ENCODE measurements at regions not wholly inside any gene's neighbourhood (a gene's known extent, or its start where the extent isn't known, plus 50 kb on each side); places are given as distances from the start of the nearest gene placed in this dataset.
"Not testable (repeated sequence)": the region's sequence is repeated elsewhere in the genome, so short reads cannot be mapped to it uniquely, and the experiment has no call there.

- H3K27ac Mint-ChIP-seq (ENCODE audit: unreplicated experiment), result no peak overlapping the region
- TF ChIP-seq CTCF (IDR thresholded peaks at IDR 0.05; ENCODE audit: unreplicated experiment), result no peak
- no peaks in the 10 kb centered on the region for H3K9me3 Mint-ChIP-seq (ENCODE audit: unreplicated experiment)
- peaks cover 4% of the 10 kb centered on the region for H3K27me3 Mint-ChIP-seq (ENCODE audit: unreplicated experiment)
- H3K36me3 Mint-ChIP-seq (ENCODE audit: low read depth, unreplicated experiment), result no peaks in the 10 kb centered on the region
- H3K4me3 Mint-ChIP-seq (ENCODE audit: unreplicated experiment), result no peak overlapping the region
- peaks cover 6% of the 10 kb centered on the region for H3K4me1 Mint-ChIP-seq (ENCODE audit: unreplicated experiment)
- DNase-seq (ENCODE audit: low spot score), result no peak
These were observed 356.4 kb downstream of the BCL11B start for GRCh38 chr14:98915625-98916024.

- H3K27ac Mint-ChIP-seq (ENCODE audit: unreplicated experiment), result no peak overlapping the region
- H3K4me1 Mint-ChIP-seq (ENCODE audit: unreplicated experiment), result peaks cover 6% of the 10 kb centered on the region
- no peak overlapping the region for H3K4me3 Mint-ChIP-seq (ENCODE audit: unreplicated experiment)
- peaks cover 4% of the 10 kb centered on the region for H3K27me3 Mint-ChIP-seq (ENCODE audit: unreplicated experiment)
- TF ChIP-seq CTCF (IDR thresholded peaks at IDR 0.05; ENCODE audit: unreplicated experiment), result no peak
- DNase-seq (ENCODE audit: low spot score), result no peak
- H3K9me3 Mint-ChIP-seq (ENCODE audit: unreplicated experiment), result no peaks in the 10 kb centered on the region
- H3K36me3 Mint-ChIP-seq (ENCODE audit: low read depth, unreplicated experiment), result no peaks in the 10 kb centered on the region
These were observed 356.0 kb downstream of the BCL11B start for GRCh38 chr14:98916036-98916435.

GRCh38 chr14:98916476-98916875 lies 355.5 kb downstream of the BCL11B start:
- Mint-ChIP-seq H3K9me3 (ENCODE audit: unreplicated experiment) (no peaks in the 10 kb centered on the region), H3K4me3 (ENCODE audit: unreplicated experiment) (no peak overlapping the region), H3K36me3 (ENCODE audit: low read depth, unreplicated experiment) (no peaks in the 10 kb centered on the region), H3K27me3 (ENCODE audit: unreplicated experiment) (peaks cover 4% of the 10 kb centered on the region), H3K27ac (ENCODE audit: unreplicated experiment) (no peak overlapping the region), H3K4me1 (ENCODE audit: unreplicated experiment) (peaks cover 6% of the 10 kb centered on the region)
- no peak for DNase-seq (ENCODE audit: low spot score)
- no peak for TF ChIP-seq CTCF (IDR thresholded peaks at IDR 0.05; ENCODE audit: unreplicated experiment)

GRCh38 chr14:98919434-98919833 lies 352.6 kb downstream of the BCL11B start:
- no peak for DNase-seq (ENCODE audit: low spot score)
- no peak for TF ChIP-seq CTCF (IDR thresholded peaks at IDR 0.05; ENCODE audit: unreplicated experiment)
- Mint-ChIP-seq H3K27me3 (ENCODE audit: unreplicated experiment) (peaks cover 4% of the 10 kb centered on the region), H3K4me1 (ENCODE audit: unreplicated experiment) (no peaks in the 10 kb centered on the region), H3K9me3 (ENCODE audit: unreplicated experiment) (no peaks in the 10 kb centered on the region), H3K4me3 (ENCODE audit: unreplicated experiment) (no peak overlapping the region), H3K36me3 (ENCODE audit: low read depth, unreplicated experiment) (no peaks in the 10 kb centered on the region), H3K27ac (ENCODE audit: unreplicated experiment) (no peak overlapping the region)

GRCh38 chr14:98921306-98921705 lies 350.7 kb downstream of the BCL11B start:
- not testable (repeated sequence) for H3K9me3 Mint-ChIP-seq (ENCODE audit: unreplicated experiment); H3K36me3 Mint-ChIP-seq (ENCODE audit: low read depth, unreplicated experiment); DNase-seq (ENCODE audit: low spot score); H3K4me3 Mint-ChIP-seq (ENCODE audit: unreplicated experiment); H3K4me1 Mint-ChIP-seq (ENCODE audit: unreplicated experiment); H3K27me3 Mint-ChIP-seq (ENCODE audit: unreplicated experiment); H3K27ac Mint-ChIP-seq (ENCODE audit: unreplicated experiment)

GRCh38 chr14:98923596-98923995 lies 348.4 kb downstream of the BCL11B start:
- Mint-ChIP-seq H3K4me3 (ENCODE audit: unreplicated experiment) (no peak overlapping the region), H3K27me3 (ENCODE audit: unreplicated experiment) (peaks cover 1% of the 10 kb centered on the region), H3K36me3 (ENCODE audit: low read depth, unreplicated experiment) (no peaks in the 10 kb centered on the region), H3K4me1 (ENCODE audit: unreplicated experiment) (no peaks in the 10 kb centered on the region), H3K9me3 (ENCODE audit: unreplicated experiment) (no peaks in the 10 kb centered on the region), H3K27ac (ENCODE audit: unreplicated experiment) (no peak overlapping the region)
- no peak for DNase-seq (ENCODE audit: low spot score)
- TF ChIP-seq CTCF (IDR thresholded peaks at IDR 0.05; ENCODE audit: unreplicated experiment), result no peak
